Small intestine (tissue), 7 donors: ENCODE measurements at regions not wholly inside any gene's neighbourhood (a gene's known extent, or its start where the extent isn't known, plus 50 kb on each side); places are given as distances from the start of the nearest gene placed in this dataset.

Experiments
- DNase-seq, 2 donors: peaks; one replicate each; pipeline versions ENCODE4 v3.0.0 to v3.0.0-alpha.2; 2013
- FAIRE-seq: peaks from 2 replicates; lab custom pipeline; 2012; peaks lifted over from hg19 to GRCh38; lab: Jason Lieb, UNC
- H3K27ac ChIP-seq, 3 donors: one replicate each; pipeline ENCODE4 v1.5.1; 2013; ENCODE audit warnings: low read length in 2 of 3, mild to moderate bottlenecking in 2 of 3, control low read depth in 1 of 3, inconsistent platforms in 1 of 3, low read depth in 1 of 3, moderate library complexity in 1 of 3
- H3K27me3 ChIP-seq, 3 donors: one replicate each; pipeline ENCODE4 v1.6.1; 2013; ENCODE audit warnings: low read length in 3 of 3, inconsistent platforms in 1 of 3; ENCODE audit not compliant: control insufficient read depth in 3 of 3, insufficient read depth in 3 of 3
- H3K36me3 ChIP-seq, 3 donors: one replicate each; pipeline ENCODE4 v1.6.1; 2013; ENCODE audit warnings: low read length in 3 of 3, inconsistent platforms in 1 of 3, low read depth in 1 of 3, mild to moderate bottlenecking in 1 of 3, moderate library complexity in 1 of 3; ENCODE audit not compliant: control insufficient read depth in 3 of 3, insufficient read depth in 2 of 3
- H3K4me1 ChIP-seq, 3 donors: one replicate each; pipeline ENCODE4 v1.6.1; 2013; ENCODE audit warnings: low read length in 2 of 3, inconsistent platforms in 1 of 3, low read depth in 1 of 3, mild to moderate bottlenecking in 1 of 3, moderate library complexity in 1 of 3; ENCODE audit not compliant: control insufficient read depth in 3 of 3, insufficient read depth in 2 of 3
- H3K4me3 ChIP-seq, 3 donors: one replicate each; pipeline ENCODE4 v1.5.1; 2013; ENCODE audit warnings: low read length in 3 of 3, control low read depth in 1 of 3, inconsistent platforms in 1 of 3, low read depth in 1 of 3, mild to moderate bottlenecking in 1 of 3, moderate library complexity in 1 of 3
- H3K9me3 ChIP-seq, 2 donors: one replicate each; pipeline ENCODE4 v1.6.1; 2013; ENCODE audit warnings: low read depth in 1 of 2, low read length in 1 of 2; ENCODE audit not compliant: control insufficient read depth in 2 of 2, insufficient read depth in 1 of 2
- WGBS, 3 donors: extraction: QIAGEN DNeasy Blood & Tissue Kit; methylation state at CpG; one replicate each; pipeline ENCODE4 v1.1.7; 2013; 5-methylcytosine and 5-hydroxymethylcytosine counted together
- donor health status: healthy with polysubstance abuse.
- donor health status: control.
- donor health status: control.
- donor health status: Bipolar disorder and iron deficiency.
- donor health status: healthy.

DNA sequence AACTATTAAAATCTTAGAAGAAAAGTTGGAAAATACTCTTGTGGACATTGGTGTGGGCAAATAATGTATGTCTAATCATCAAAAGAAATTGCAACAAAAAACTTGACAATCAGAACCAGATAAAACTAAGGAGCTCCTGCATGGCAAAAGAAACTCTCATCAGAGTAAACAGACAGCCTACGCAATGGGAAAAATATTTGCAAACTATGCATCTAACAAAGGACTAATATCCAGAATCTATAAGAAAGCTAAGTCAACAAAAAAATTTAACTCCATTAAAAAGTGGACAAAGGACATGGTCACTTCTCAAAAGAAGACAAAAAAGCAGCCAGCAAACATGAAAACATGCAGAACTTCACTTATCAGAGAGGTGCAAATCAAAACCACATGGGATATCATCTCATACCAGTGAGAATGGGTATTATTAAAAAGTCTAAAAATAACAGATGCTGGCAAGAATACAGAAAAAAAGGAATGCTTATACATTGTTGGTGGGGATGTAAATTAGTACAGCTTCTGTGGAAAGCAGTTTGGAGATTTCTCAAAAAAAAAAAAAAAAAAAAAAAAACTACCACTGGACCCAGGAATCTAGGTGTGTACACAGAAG lies 99.7 kb upstream of the TOP3B start:
- H3K4me1 ChIP-seq = no peaks in the 10 kb centered on the region
- DNase-seq (no peak), FAIRE-seq (no peak)
- no peaks in the 10 kb centered on the region for H3K36me3 ChIP-seq
- H3K4me3 ChIP-seq = no peak overlapping the region
- H3K9me3 ChIP-seq = no peaks in the 10 kb centered on the region
- peaks cover 0 to 16% (median 4%) of the 10 kb centered on the region in 3 donors for H3K27me3 ChIP-seq
- WGBS, 3 donors = 83 to 97% (median 93%) methylated on average over 1 of the region's 1 CpG
- no peak overlapping the region for H3K27ac ChIP-seq

DNA sequence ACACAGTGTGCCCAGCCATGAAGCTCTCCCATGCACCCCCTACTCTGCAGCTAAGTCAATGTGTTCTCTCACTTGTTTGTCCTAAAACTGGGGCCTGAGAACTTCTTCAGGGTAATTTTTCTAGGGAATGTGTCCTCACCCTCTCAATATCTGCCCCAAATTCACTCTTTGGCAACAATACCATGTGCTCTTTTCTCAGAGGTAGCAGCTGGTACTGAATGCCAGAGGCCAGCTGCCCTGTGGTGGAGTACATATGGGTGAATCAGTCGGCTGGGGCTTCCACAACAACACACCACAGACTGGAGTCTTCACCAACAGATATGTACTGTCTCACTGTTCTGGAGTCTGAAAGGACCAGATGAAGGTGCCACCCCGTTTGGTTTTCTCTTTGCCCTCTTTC lies 97.7 kb upstream of the TOP3B start:
- DNase-seq = no peak
- WGBS, 3 donors = 35 to 51% (median 47%) methylated on average over 2 of the region's 2 CpGs
- no peak for FAIRE-seq

DNA sequence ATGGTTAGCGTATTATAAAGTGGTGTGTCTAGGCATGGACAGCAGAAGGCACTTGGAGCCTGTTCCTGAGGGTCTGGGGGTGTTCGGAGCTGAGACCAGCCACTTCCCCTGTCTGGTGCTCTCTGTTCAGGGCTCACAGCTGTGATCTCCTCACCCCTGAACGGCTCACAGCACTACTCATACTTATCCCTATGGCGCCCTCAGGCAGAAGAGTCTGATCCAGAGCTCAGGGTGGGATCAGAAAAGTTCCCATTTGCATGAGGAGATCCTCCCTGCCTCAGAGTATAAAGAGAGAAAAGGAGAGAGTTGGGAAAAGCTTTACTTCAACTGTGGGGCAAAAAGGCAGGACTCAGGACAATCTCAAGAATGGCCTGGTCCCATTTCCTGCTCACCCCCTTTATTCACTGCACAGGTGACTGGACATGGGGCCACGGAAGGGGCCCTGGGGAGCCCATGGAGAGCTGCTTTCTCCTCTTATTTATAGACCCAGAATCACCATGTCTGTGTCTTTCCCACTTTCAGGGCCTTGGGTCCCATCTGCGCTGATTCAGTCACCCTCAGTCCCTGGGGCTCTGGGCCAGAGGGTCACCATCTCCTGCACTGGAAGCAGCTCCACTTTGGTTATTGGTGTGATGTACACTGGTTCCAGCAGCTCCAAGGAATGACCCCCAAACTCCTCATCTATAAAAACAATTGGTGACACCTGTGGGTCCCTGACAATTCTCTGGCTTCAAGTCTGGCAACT lies 97.0 kb upstream of the TOP3B start:
- H3K4me1 ChIP-seq = peaks cover 0 to 9% (median 0%) of the 10 kb centered on the region in 3 donors
- no peak overlapping the region for H3K4me3 ChIP-seq
- WGBS, 3 donors = 71 to 79% (median 75%) methylated on average over 6 of the region's 6 CpGs
- no peaks in the 10 kb centered on the region for H3K9me3 ChIP-seq
- DNase-seq (no peak), FAIRE-seq (no peak)
- no peaks in the 10 kb centered on the region for H3K36me3 ChIP-seq
- no peak overlapping the region for H3K27ac ChIP-seq
- peaks cover 0 to 14% (median 4%) of the 10 kb centered on the region in 3 donors for H3K27me3 ChIP-seq

More for the DNA sequence above, 97.7 kb upstream of the TOP3B start:
- no peaks in the 10 kb centered on the region for H3K36me3 ChIP-seq
- H3K4me3 ChIP-seq = no peak overlapping the region
- peaks cover 0 to 2% (median 0%) of the 10 kb centered on the region in 3 donors for H3K4me1 ChIP-seq
- H3K27me3 ChIP-seq = peaks cover 0 to 14% (median 4%) of the 10 kb centered on the region in 3 donors
- H3K27ac ChIP-seq = no peak overlapping the region
- H3K9me3 ChIP-seq = no peaks in the 10 kb centered on the region

DNA sequence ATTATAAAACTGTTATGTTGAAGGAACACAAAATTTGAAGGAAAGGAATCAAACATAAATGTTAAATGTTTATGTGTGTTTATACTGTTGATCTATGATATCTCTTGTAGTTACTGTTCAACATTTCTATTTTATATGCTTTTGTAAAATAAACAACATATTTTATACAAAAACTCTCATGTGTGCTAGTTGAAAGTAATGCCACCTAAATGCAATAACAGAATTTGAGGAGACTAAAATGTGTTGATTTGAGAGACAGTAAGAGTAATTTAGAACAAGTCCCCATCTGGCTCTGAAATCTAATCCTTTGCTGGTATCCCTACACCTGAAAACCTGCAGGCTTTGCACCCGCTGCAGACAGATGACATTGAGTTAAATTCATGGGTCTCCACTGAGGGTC lies 95.7 kb upstream of the TOP3B start:
- DNase-seq (no peak), FAIRE-seq (no peak)
- H3K4me3 ChIP-seq = no peak overlapping the region
- no peaks in the 10 kb centered on the region for H3K36me3 ChIP-seq
- H3K27me3 ChIP-seq = peaks cover 0 to 4% (median 4%) of the 10 kb centered on the region in 3 donors
- peaks cover 0 to 12% (median 0%) of the 10 kb centered on the region in 3 donors for H3K4me1 ChIP-seq
- 11 to 64% (median 57%) methylated on average over 1 of the region's 1 CpG for WGBS, 3 donors
- H3K27ac ChIP-seq = no peak overlapping the region
- no peaks in the 10 kb centered on the region for H3K9me3 ChIP-seq

GRCh38 chr22:22076932-22077703 lies 94.5 kb upstream of the TOP3B start:
- FAIRE-seq (no peak), DNase-seq (no peak)
- Histone ChIP-seq H3K36me3 (no peaks in the 10 kb centered on the region), H3K4me3 (no peak overlapping the region), H3K27ac (no peak overlapping the region), H3K27me3 (peaks cover 0 to 4% (median 4%) of the 10 kb centered on the region in 3 donors), H3K4me1 (peaks cover 0 to 12% (median 0%) of the 10 kb centered on the region in 3 donors), H3K9me3 (no peaks in the 10 kb centered on the region)
- 42 to 59% (median 54%) methylated on average over 4 of the region's 4 CpGs for WGBS, 3 donors

DNA sequence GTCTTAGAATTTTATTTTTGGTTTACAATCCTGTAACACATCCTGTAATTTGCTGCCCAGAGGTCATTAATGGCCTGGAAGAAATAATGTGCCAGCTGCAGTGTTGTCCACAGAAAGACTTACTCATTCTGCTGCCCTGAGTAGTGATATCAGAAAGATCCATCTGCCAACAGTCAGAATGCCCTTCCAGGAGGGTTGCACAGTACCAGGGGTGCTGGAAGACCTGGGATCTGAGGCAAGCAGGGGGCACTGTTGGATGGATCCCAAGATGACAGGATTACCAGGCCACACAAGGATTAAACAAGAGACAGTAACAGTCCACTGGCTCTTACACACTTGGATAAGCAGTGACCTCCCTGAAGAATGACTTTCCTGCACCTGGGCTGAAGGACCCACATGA lies 93.8 kb upstream of the TOP3B start:
- peaks cover 0 to 4% (median 2%) of the 10 kb centered on the region in 3 donors for H3K27me3 ChIP-seq
- H3K9me3 ChIP-seq = no peaks in the 10 kb centered on the region
- FAIRE-seq (no peak), DNase-seq (no peak)
- peaks cover 0 to 12% (median 0%) of the 10 kb centered on the region in 3 donors for H3K4me1 ChIP-seq
- no peaks in the 10 kb centered on the region for H3K36me3 ChIP-seq
- H3K27ac ChIP-seq = no peak overlapping the region
- no peak overlapping the region for H3K4me3 ChIP-seq

DNA sequence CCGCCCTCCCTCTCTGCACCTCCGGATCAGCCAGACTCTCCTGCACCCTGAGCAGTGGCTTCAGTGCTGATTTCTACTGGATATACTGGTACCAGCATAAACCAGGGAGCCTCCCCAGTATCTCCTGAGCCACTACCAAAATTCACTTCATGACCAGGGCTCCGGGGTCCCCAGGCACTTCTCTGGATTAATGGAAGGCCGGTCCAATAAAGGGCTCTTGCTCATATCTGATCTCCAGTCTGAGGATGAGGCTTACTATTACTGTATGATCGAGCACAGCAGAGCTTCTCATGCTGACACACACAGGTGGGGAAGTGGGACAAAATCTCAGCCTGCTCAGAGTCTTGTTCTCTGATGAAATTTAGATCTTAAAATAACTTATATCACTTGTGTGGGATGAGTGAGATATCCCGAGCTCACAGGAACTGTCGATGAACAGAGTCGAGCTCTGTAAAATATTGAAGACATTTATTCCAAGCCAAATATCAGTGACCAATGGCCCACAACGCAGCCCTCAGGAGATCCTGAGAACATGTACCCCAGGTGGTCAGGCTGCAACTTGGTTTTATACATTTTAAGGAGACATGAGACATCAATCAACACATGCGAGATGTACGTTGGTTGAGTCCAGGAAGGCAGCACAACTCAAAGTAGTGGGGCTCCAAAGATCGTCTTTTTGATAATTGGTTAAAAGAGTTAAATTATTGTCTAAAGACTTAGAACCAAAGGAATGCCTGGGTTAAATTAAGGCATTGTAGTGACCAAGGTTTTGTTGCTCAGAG lies 93.0 kb upstream of the TOP3B start:
- no peak for FAIRE-seq
- 77 to 82% (median 80%) methylated on average over 12 of the region's 12 CpGs for whole genome bisulfite sequencing, 3 donors
- Histone ChIP-seq H3K4me1 (peaks cover 0 to 12% (median 0%) of the 10 kb centered on the region in 3 donors), H3K36me3 (no peaks in the 10 kb centered on the region), H3K27ac (no peak overlapping the region), H3K27me3 (peaks cover 0 to 4% (median 0%) of the 10 kb centered on the region in 3 donors), H3K4me3 (no peak overlapping the region), H3K9me3 (no peaks in the 10 kb centered on the region)
- DNase-seq = no peak
